Omental fat pad (tissue), 3 donors: ENCODE measurements at regions not wholly inside any gene's neighbourhood (a gene's known extent, or its start where the extent isn't known, plus 50 kb on each side); places are given as distances from the start of the nearest gene placed in this dataset.

Source experiments
- ATAC-seq: fragments of 150-250 bp; one replicate; pipeline ENCODE4 v1.9.1; 2016; ENCODE audit warnings: mild to moderate bottlenecking, moderate library complexity; ENCODE audit not compliant: low FRiP score
- DNase-seq: peaks from one replicate; pipeline ENCODE4 v3.0.0-alpha.2; 2019; ENCODE audit warnings: low spot score
- CTCF ChIP-seq, 3 donors: fragments of 450-650 bp; IDR thresholded peaks; one replicate each; pipeline ENCODE4 v1.5.1; 2016 to 2017; ENCODE audit warnings: antibody characterized with exemption in 3 of 3, mild to moderate bottlenecking in 3 of 3, moderate library complexity in 2 of 3

GRCh38 chr2:176612736-176613135 lies 343.5 kb downstream of the MTX2 start:
- DNase-seq: no peak
- no peak for TF ChIP-seq CTCF (IDR thresholded peaks at IDR 0.05)
- ATAC-seq: no peak

DNA sequence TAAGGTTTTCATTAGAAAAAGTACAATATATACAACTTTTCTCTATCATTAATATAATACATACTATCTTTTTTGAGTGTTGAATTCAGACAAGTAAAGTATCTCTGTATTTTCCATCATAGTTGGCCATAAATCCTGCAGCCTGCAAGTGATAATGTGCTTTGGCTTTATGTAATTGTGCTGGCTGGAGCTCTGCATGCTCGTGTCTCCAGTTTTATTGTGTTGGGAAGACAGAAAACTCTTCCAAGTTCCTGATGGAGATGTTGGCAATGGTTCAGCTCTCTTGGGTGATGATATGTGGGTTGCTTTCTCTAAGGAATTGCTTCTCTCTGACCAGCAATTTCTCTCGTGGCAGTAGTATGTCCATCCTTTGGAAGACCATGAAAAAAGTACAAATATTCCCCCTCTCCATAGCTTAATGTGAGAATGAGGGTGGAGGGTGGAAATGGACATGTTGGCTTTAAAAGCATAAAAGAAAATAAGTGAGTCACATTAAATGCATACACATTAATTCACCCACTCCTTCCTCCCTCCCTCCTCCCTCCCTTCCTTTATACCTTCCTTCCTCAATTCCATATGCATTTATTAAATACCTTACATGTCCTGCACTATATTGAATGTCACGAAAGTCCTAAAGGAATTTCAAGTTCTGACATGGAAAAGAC lies 344.2 kb downstream of the MTX2 start:
- no peak for TF ChIP-seq CTCF (IDR thresholded peaks at IDR 0.05)
- no peak for ATAC-seq
- DNase-seq: no peak

GRCh38 chr2:176614049-176614448 lies 344.8 kb downstream of the MTX2 start:
- TF ChIP-seq CTCF (IDR thresholded peaks at IDR 0.05): no peak
- DNase-seq (no peak), ATAC-seq (no peak)

- no peak for ATAC-seq
- no peak for TF ChIP-seq CTCF (IDR thresholded peaks at IDR 0.05)
Observed at GRCh38 chr2:176614930-176615329, 345.7 kb downstream of the MTX2 start.

DNA sequence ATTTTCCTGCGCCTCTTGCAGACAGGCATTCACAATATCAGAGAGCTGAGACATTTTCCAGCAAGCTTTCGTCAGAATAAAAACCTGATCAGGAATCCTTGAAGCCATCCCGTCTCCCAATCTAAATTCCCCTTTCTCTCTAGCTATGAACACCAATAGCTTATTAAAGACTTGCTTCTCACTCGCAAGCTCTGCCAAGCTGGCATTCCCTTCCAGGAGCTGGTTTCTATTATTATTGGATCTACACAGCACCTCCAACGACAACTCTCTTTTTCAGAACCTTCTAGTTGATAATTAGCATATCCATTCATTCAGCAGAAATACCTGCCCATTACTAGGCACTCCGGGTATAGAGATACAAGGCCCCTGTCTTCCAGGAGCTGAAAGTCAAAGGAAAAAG lies 350.3 kb downstream of the MTX2 start:
- DNase-seq: no peak
- ATAC-seq: no peak
- no peak for TF ChIP-seq CTCF (IDR thresholded peaks at IDR 0.05)

More at GRCh38 chr2:176614930-176615329, 345.7 kb downstream of the MTX2 start:
- DNase-seq: no peak

GRCh38 chr2:176621350-176621749 lies 352.1 kb downstream of the MTX2 start:
- no peak for TF ChIP-seq CTCF (IDR thresholded peaks at IDR 0.05)
- ATAC-seq (no peak), DNase-seq (no peak)

- DNase-seq: no peak
- no peak for ATAC-seq
- no peak for TF ChIP-seq CTCF (IDR thresholded peaks at IDR 0.05)
Observed at GRCh38 chr2:176622792-176623191, 353.6 kb downstream of the MTX2 start.
